Bronchial epithelial cell (primary cell): ENCODE measurements at regions not wholly inside any gene's neighbourhood (a gene's known extent, or its start where the extent isn't known, plus 50 kb on each side); places are given as distances from the start of the nearest gene placed in this dataset.

ENCODE experiments used
- DNase-seq: peaks from one replicate; pipeline ENCODE4 v3.0.0-alpha.2; 2010; ENCODE audit warnings: low read depth
- FAIRE-seq: peaks from 2 replicates; lab custom pipeline; 2011; peaks lifted over from hg19 to GRCh38; lab: Jason Lieb, UNC
- H3K27me3 ChIP-seq: 2 replicates; pipeline ENCODE4 v1.5.1; 2011; ENCODE audit warnings: low read length; ENCODE audit not compliant: control insufficient read depth, insufficient read depth
- H3K36me3 ChIP-seq: 2 replicates; pipeline ENCODE4 v1.5.1; 2011; ENCODE audit warnings: low read length; ENCODE audit not compliant: control insufficient read depth, insufficient read depth
- H3K4me3 ChIP-seq: 2 replicates; pipeline ENCODE4 v1.5.1; 2011; ENCODE audit warnings: mild to moderate bottlenecking, low read depth, low read length, control low read depth
- CTCF ChIP-seq: IDR thresholded peaks from 2 replicates; pipeline ENCODE4 v1.5.1; 2011; ENCODE audit warnings: mild to moderate bottlenecking, moderate library complexity, low read length, control low read depth, inconsistent platforms; ENCODE audit not compliant: insufficient read depth, severe bottlenecking

- peak; percentile 64 for FAIRE-seq
- Histone ChIP-seq H3K4me3 (no peak overlapping the region), H3K27me3 (peaks cover 2% of the 10 kb centered on the region), H3K36me3 (no peaks in the 10 kb centered on the region)
- peak; percentile 62 for DNase-seq
- peak; percentile 79 for TF ChIP-seq CTCF
Measured at GRCh38 chr2:235135990-235136561, 184.3 kb downstream of the SH3BP4 start.

GRCh38 chr2:235138339-235138738, 186.5 kb downstream of the SH3BP4 start:
- DNase-seq (no peak), FAIRE-seq (no peak)
- no peak overlapping the region for H3K4me3 ChIP-seq
- no peak for TF ChIP-seq CTCF
- peaks cover 2% of the 10 kb centered on the region for H3K27me3 ChIP-seq
- no peaks in the 10 kb centered on the region for H3K36me3 ChIP-seq

GRCh38 chr2:235139956-235140800, 188.4 kb downstream of the SH3BP4 start:
- FAIRE-seq (peak; percentile 52), DNase-seq (no peak)
- Histone ChIP-seq H3K4me3 (no peak overlapping the region), H3K27me3 (peaks cover 5% of the 10 kb centered on the region), H3K36me3 (no peaks in the 10 kb centered on the region)
- no peak for TF ChIP-seq CTCF

GRCh38 chr2:235140801-235141081, 188.9 kb downstream of the SH3BP4 start:
- Histone ChIP-seq H3K4me3 (no peak overlapping the region), H3K36me3 (no peaks in the 10 kb centered on the region), H3K27me3 (peaks cover 5% of the 10 kb centered on the region)
- no peak for TF ChIP-seq CTCF
- FAIRE-seq = no peak
- DNase-seq = no peak

GRCh38 chr2:235141411-235142128, 189.8 kb downstream of the SH3BP4 start:
- DNase-seq (no peak), FAIRE-seq (no peak)
- Histone ChIP-seq H3K27me3 (peaks cover 5% of the 10 kb centered on the region), H3K4me3 (no peak overlapping the region), H3K36me3 (no peaks in the 10 kb centered on the region)
- no peak for TF ChIP-seq CTCF
